Calu3 (cell line): ENCODE measurements at regions not wholly inside any gene's neighbourhood (a gene's known extent, or its start where the extent isn't known, plus 50 kb on each side); places are given as distances from the start of the nearest gene placed in this dataset.

Experiments
- BruUV-seq: library from RNA; stranded (reverse); fragments of 400-500 nt; replicated peaks from 2 replicates; lab custom pipeline; 2021; lab: Mats Ljungman, UMichigan
- CTCF ChIA-PET: fragments of 300-600 bp; sonication (Branson Sonifier 250); formaldehyde crosslinking; loops from one replicate; lab custom pipeline; 2022; ENCODE audit warnings: antibody characterized with exemption; lab: Charles Lee
- DNase-seq: peaks from one replicate; pipeline ENCODE4 v3.0.0; 2022
- H3K27ac Mint-ChIP-seq: one replicate; pipeline ENCODE4 v1.8.0; 2022; ENCODE audit warnings: mixed read lengths; ENCODE audit not compliant: unreplicated experiment
- H3K27me3 Mint-ChIP-seq: one replicate; pipeline ENCODE4 v1.8.0; 2022; ENCODE audit warnings: mixed read lengths; ENCODE audit not compliant: unreplicated experiment
- H3K36me3 Mint-ChIP-seq: one replicate; pipeline ENCODE4 v1.8.0; 2022; ENCODE audit warnings: mild to moderate bottlenecking, moderate library complexity, mixed read lengths; ENCODE audit not compliant: insufficient read depth, unreplicated experiment
- H3K4me1 Mint-ChIP-seq: one replicate; pipeline ENCODE4 v1.8.0; 2022; ENCODE audit warnings: mild to moderate bottlenecking, low read depth, mixed read lengths; ENCODE audit not compliant: unreplicated experiment
- H3K4me3 Mint-ChIP-seq: one replicate; pipeline ENCODE4 v1.8.0; 2022; ENCODE audit warnings: mild to moderate bottlenecking, low read depth, moderate library complexity, mixed read lengths; ENCODE audit not compliant: unreplicated experiment
- H3K9me3 Mint-ChIP-seq: one replicate; pipeline ENCODE4 v1.8.0; 2022; ENCODE audit warnings: low read depth, mixed read lengths; ENCODE audit not compliant: unreplicated experiment
- CTCF ChIP-seq: fragments of 200-600 bp; IDR thresholded peaks from one replicate; pipeline ENCODE4 v1.8.0; 2022; ENCODE audit warnings: antibody characterized with exemption; ENCODE audit not compliant: unreplicated experiment
- intact Hi-C: fragments of 100-400 bp; cut with micrococcal nuclease; formaldehyde crosslinking; loops from one replicate; pipeline ENCODE4 v1.10.0; 2022; ENCODE audit not compliant: unreplicated experiment

GRCh38 chr1:208432346-208432745 is 188.2 kb upstream of the PLXNA2 start:
- Mint-ChIP-seq H3K27ac (no peak overlapping the region), H3K36me3 (no peaks in the 10 kb centered on the region), H3K4me1 (no peaks in the 10 kb centered on the region), H3K9me3 (no peaks in the 10 kb centered on the region), H3K27me3 (peaks cover 36% of the 10 kb centered on the region), H3K4me3 (no peak overlapping the region)
- CTCF ChIA-PET, result interaction anchor here (0.6 to 0.7 kb wide), 2 partner anchors 216 to 409 kb away, joined by 3 read pairs; no protein-coding TSS in a partner anchor
- BruUV-seq, result no TSS peak
- intact Hi-C loops, result no loop called here
- TF ChIP-seq CTCF, result no peak
- DNase-seq, result no peak

GRCh38 chr1:208433086-208433485 is 188.9 kb upstream of the PLXNA2 start:
- intact Hi-C loops, result no loop called here
- CTCF ChIA-PET, result interaction anchor here (0.6 kb wide), 1 partner anchor 264 kb away, joined by 3 read pairs; no protein-coding TSS in a partner anchor
- TF ChIP-seq CTCF, result no peak
- H3K4me3 Mint-ChIP-seq, result no peak overlapping the region
- H3K27ac Mint-ChIP-seq, result no peak overlapping the region
- no peaks in the 10 kb centered on the region for H3K36me3 Mint-ChIP-seq
- H3K4me1 Mint-ChIP-seq, result no peaks in the 10 kb centered on the region
- no peaks in the 10 kb centered on the region for H3K9me3 Mint-ChIP-seq
- DNase-seq, result no peak
- BruUV-seq, result no TSS peak
- H3K27me3 Mint-ChIP-seq, result peaks cover 36% of the 10 kb centered on the region

- no peak for DNase-seq
- CTCF ChIA-PET, result no interaction called here
- Mint-ChIP-seq H3K4me1 (no peaks in the 10 kb centered on the region), H3K9me3 (no peaks in the 10 kb centered on the region), H3K4me3 (no peak overlapping the region), H3K27ac (no peak overlapping the region), H3K27me3 (peaks cover 36% of the 10 kb centered on the region), H3K36me3 (no peaks in the 10 kb centered on the region)
- no peak for TF ChIP-seq CTCF
- intact Hi-C loops, result no loop called here
- no TSS peak for BruUV-seq
Observed at GRCh38 chr1:208433971-208434370, 189.8 kb upstream of the PLXNA2 start.

- DNase-seq, result no peak
- CTCF ChIA-PET, result no interaction called here
- TF ChIP-seq CTCF, result no peak
Observed at GRCh38 chr1:208437401-208437800, 193.2 kb upstream of the PLXNA2 start.

More at GRCh38 chr1:208437401-208437800, 193.2 kb upstream of the PLXNA2 start:
- BruUV-seq, result no TSS peak
- intact Hi-C loops, result no loop called here
- Mint-ChIP-seq H3K9me3 (peaks cover 2% of the 10 kb centered on the region), H3K27ac (no peak overlapping the region), H3K4me3 (no peak overlapping the region), H3K36me3 (no peaks in the 10 kb centered on the region), H3K27me3 (peaks cover 2% of the 10 kb centered on the region), H3K4me1 (no peaks in the 10 kb centered on the region)
